Endothelial cell of umbilical vein (primary cell): ENCODE measurements at regions not wholly inside any gene's neighbourhood (a gene's known extent, or its start where the extent isn't known, plus 50 kb on each side); places are given as distances from the start of the nearest gene placed in this dataset.

Experiments used
- BruUV-seq: library from RNA; stranded (reverse); fragments of 400-500 nt; replicated peaks from 2 replicates; lab custom pipeline; 2021; lab: Mats Ljungman, UMichigan
- CTCF ChIA-PET: fragments of 300-600, 350-600 bp; sonication (Branson Sonifier 250); formaldehyde crosslinking; loops from one replicate; lab custom pipeline; 2021; ENCODE audit warnings: antibody characterized with exemption, inconsistent platforms; lab: Charles Lee
- POLR2A ChIA-PET: fragments of 300-600, 350-600 bp; sonication (Branson Sonifier 250); formaldehyde crosslinking; loops from one replicate; lab custom pipeline; 2021; ENCODE audit warnings: antibody characterized with exemption, inconsistent platforms; lab: Charles Lee
- DNase-seq: peaks from one replicate; pipeline ENCODE4 v3.0.0-alpha.2; 2011; ENCODE audit warnings: low read depth, low spot score
- FAIRE-seq: peaks from 2 replicates; lab custom pipeline; 2011; peaks lifted over from hg19 to GRCh38; lab: Jason Lieb, UNC
- H2AFZ ChIP-seq: 2 replicates; pipeline ENCODE4 v1.6.0; 2012; ENCODE audit warnings: low read depth, low read length, control low read depth, inconsistent platforms
- H3K27ac ChIP-seq: 2 replicates; pipeline ENCODE4 v1.5.1; 2011; ENCODE audit warnings: low read depth, mild to moderate bottlenecking, control low read depth, low read length, moderate library complexity; ENCODE audit not compliant: insufficient read depth
- H3K27me3 ChIP-seq, 2 experiments: 2 replicates each; pipeline versions ENCODE4 v1.6.0 to v1.6.1; 2011; ENCODE audit warnings: low read length in 2 of 2, mixed read lengths in 1 of 2; ENCODE audit not compliant: control insufficient read depth in 2 of 2, insufficient read depth in 2 of 2
- H3K36me3 ChIP-seq, 2 experiments: 2 replicates in 1 of 2; 3 replicates in 1 of 2; pipeline ENCODE4 v1.5.1; 2011; ENCODE audit warnings: low read length in 2 of 2, mild to moderate bottlenecking in 1 of 2, moderate library complexity in 1 of 2; ENCODE audit not compliant: control insufficient read depth in 2 of 2, insufficient read depth in 2 of 2; ENCODE audit errors: extremely low read depth in 1 of 2
- H3K4me1 ChIP-seq: 3 replicates; pipeline ENCODE4 v1.5.1; 2011; ENCODE audit warnings: mild to moderate bottlenecking, low read length; ENCODE audit not compliant: control insufficient read depth, insufficient read depth; ENCODE audit errors: extremely low read depth
- H3K4me2 ChIP-seq: 2 replicates; pipeline ENCODE4 v1.6.1; 2011; ENCODE audit warnings: low read length, control low read depth, mixed read lengths; ENCODE audit not compliant: insufficient read depth
- H3K4me3 ChIP-seq, 3 experiments: fragments of 200-600 bp in 1 of 3; sonication (generic), shearing (Covaris generic) in 1 of 3; replicated peaks in 1 of 3; 2 replicates each; pipeline ENCODE4 v1.5.1; 2011 to 2016; ENCODE audit warnings: control low read depth in 3 of 3, low read length in 3 of 3, mild to moderate bottlenecking in 2 of 3, inconsistent platforms in 1 of 3, low read depth in 1 of 3, moderate library complexity in 1 of 3; ENCODE audit not compliant: insufficient read depth in 1 of 3
- H3K79me2 ChIP-seq: 2 replicates; pipeline ENCODE4 v1.6.0; 2012; ENCODE audit warnings: low read length, inconsistent platforms; ENCODE audit not compliant: control insufficient read depth, insufficient read depth
- H3K9ac ChIP-seq: replicated peaks from 2 replicates; pipeline ENCODE3; 2011; ENCODE audit warnings: low read length, control low read depth; ENCODE audit not compliant: insufficient read depth; ENCODE audit errors: extremely low read depth
- H3K9me1 ChIP-seq: replicated peaks from 3 replicates; pipeline ENCODE4 v1.6.0; 2011; ENCODE audit warnings: mild to moderate bottlenecking, low read length; ENCODE audit not compliant: control insufficient read depth, insufficient read depth; ENCODE audit errors: extremely low read depth
- H3K9me3 ChIP-seq: replicated peaks from 2 replicates; pipeline ENCODE4 v1.5.1; 2012; ENCODE audit warnings: low read length, inconsistent platforms; ENCODE audit not compliant: control insufficient read depth, insufficient read depth
- H4K20me1 ChIP-seq: replicated peaks from 2 replicates; pipeline ENCODE3; 2011; ENCODE audit warnings: mild to moderate bottlenecking, low read length; ENCODE audit not compliant: control insufficient read depth, insufficient read depth; ENCODE audit errors: extremely low read depth
- EZH2 ChIP-seq: IDR thresholded peaks from 2 replicates; pipeline ENCODE4 v1.6.1; 2012; ENCODE audit warnings: borderline replicate concordance, low read depth, mild to moderate bottlenecking, moderate library complexity, low read length, inconsistent platforms; ENCODE audit not compliant: severe bottlenecking
- FOS ChIP-seq: IDR thresholded peaks from 2 replicates; pipeline ENCODE4 v1.6.1; 2011; ENCODE audit warnings: mild to moderate bottlenecking, low read length, moderate library complexity, borderline replicate concordance; ENCODE audit not compliant: insufficient read depth
- GATA2 ChIP-seq: IDR thresholded peaks from 2 replicates; pipeline ENCODE4 v1.7.0; 2011; ENCODE audit warnings: low read depth, mild to moderate bottlenecking, moderate library complexity, mixed read lengths, low read length; ENCODE audit not compliant: insufficient read length, insufficient read depth
- JUN ChIP-seq: IDR thresholded peaks from 2 replicates; pipeline ENCODE4 v1.6.1; 2011; ENCODE audit warnings: borderline replicate concordance, low read depth; ENCODE audit not compliant: insufficient read length, insufficient read depth
- MYC ChIP-seq: IDR thresholded peaks from one replicate; pipeline ENCODE4 v1.6.1; 2011; ENCODE audit warnings: mild to moderate bottlenecking, low read depth, low read length
- POLR2A ChIP-seq: IDR thresholded peaks from 2 replicates; pipeline ENCODE4 v1.6.1; 2012; ENCODE audit warnings: low read depth, mild to moderate bottlenecking, control low read depth, low read length
- POLR2AphosphoS5 ChIP-seq: IDR thresholded peaks from 2 replicates; pipeline ENCODE4 v1.6.1; 2012; ENCODE audit warnings: low read depth, mild to moderate bottlenecking, control low read depth, low read length, moderate library complexity; ENCODE audit not compliant: insufficient read depth
- dilution Hi-C: fragments of 300-500 bp; cut with MboI; formaldehyde crosslinking; loops from one replicate; pipeline ENCODE4 v1.15.0; 2019; ENCODE audit warnings: low sequenced_read_pairs; ENCODE audit not compliant: extremely low pct_ligation_motif_present
- intact Hi-C: fragments of 100-400 bp; cut with micrococcal nuclease; formaldehyde crosslinking; loops from one replicate; pipeline ENCODE4 v1.10.0; 2022
- TF ChIP-seq, protein P1 (sequence below), 2 donors: IDR thresholded peaks; 1 replicate in 1 of 2; 2 replicates in 1 of 2; pipeline ENCODE4 v1.5.1; 2011; ENCODE audit warnings: low read length in 2 of 2, mild to moderate bottlenecking in 2 of 2, moderate library complexity in 2 of 2, control low read depth in 1 of 2, inconsistent platforms in 1 of 2, low read depth in 1 of 2; ENCODE audit not compliant: insufficient read depth in 1 of 2; ENCODE audit errors: extremely low read depth in 1 of 2
- TF ChIP-seq, protein P2 (sequence below): IDR thresholded peaks from 2 replicates; pipeline ENCODE4 v1.6.1; 2011; ENCODE audit not compliant: insufficient read depth, insufficient read length

DNA sequence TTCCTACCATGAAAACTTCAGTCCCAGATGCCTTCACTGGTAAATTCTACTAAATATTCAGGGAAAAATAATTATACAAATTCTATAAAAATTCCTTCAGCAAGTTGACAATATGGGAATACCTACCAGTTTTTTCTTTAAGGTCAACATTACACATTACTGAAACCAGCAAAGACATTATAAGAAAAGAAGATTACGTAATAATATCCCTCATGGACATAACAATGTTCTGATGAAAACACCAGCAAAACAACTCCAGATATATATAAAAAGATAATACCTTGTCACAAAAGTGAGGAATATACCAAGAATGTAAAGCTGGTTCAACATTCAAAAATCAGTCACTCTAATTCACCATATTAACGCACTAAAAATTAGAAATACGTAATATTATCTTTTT is 507.9 kb downstream of the DMRTA1 start:
- H3K36me3 ChIP-seq: no peaks in the 10 kb centered on the region
- POLR2A ChIA-PET: no interaction called here
- dilution Hi-C loops: no loop called here

DNA sequence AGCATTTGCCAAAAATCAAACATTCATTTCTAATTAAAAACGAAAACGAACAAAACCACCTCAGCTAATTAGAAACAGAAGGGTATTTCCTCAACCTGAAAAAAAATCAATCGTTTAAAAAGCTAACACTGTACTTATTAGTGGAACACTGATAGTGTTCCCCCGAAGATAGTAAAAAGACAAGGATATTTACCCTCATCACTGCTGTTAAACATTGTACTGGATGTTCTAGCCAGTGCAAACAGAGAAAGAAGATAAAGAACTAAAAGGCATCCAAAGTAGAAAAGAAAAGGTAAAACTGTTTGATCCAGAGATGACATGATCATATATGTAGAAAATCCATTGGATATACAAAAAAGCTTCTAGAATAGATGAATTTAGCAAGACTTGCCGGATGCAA is 508.3 kb downstream of the DMRTA1 start:
- Histone ChIP-seq H2AFZ (no peak overlapping the region), H3K4me2 (no peak overlapping the region), H3K4me3 (no peak overlapping the region), H4K20me1 (no peaks in the 10 kb centered on the region), H3K27me3 (no peaks in the 10 kb centered on the region), H3K9me3 (no peaks in the 10 kb centered on the region), H3K36me3 (no peaks in the 10 kb centered on the region), H3K4me1 (no peaks in the 10 kb centered on the region), H3K9me1 (no peaks in the 10 kb centered on the region), H3K79me2 (no peaks in the 10 kb centered on the region), H3K9ac (no peak overlapping the region), H3K27ac (no peak overlapping the region)
- no peak for FAIRE-seq
- ChIA-PET POLR2A (no interaction called here), CTCF (no interaction called here)
- DNase-seq: no peak
- TF ChIP-seq POLR2A: no peak
- no peak for TF ChIP-seq JUN
- TF ChIP-seq, protein P1, sequence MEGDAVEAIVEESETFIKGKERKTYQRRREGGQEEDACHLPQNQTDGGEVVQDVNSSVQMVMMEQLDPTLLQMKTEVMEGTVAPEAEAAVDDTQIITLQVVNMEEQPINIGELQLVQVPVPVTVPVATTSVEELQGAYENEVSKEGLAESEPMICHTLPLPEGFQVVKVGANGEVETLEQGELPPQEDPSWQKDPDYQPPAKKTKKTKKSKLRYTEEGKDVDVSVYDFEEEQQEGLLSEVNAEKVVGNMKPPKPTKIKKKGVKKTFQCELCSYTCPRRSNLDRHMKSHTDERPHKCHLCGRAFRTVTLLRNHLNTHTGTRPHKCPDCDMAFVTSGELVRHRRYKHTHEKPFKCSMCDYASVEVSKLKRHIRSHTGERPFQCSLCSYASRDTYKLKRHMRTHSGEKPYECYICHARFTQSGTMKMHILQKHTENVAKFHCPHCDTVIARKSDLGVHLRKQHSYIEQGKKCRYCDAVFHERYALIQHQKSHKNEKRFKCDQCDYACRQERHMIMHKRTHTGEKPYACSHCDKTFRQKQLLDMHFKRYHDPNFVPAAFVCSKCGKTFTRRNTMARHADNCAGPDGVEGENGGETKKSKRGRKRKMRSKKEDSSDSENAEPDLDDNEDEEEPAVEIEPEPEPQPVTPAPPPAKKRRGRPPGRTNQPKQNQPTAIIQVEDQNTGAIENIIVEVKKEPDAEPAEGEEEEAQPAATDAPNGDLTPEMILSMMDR (IDR thresholded peaks at IDR 0.05; ENCODE audit: extremely low read depth in 1 of 2, insufficient read depth in 1 of 2, low read depth in 1 of 2, low read length in 2 of 2): no peak
- TF ChIP-seq FOS: no peak
- no peak for TF ChIP-seq EZH2
- TF ChIP-seq GATA2: no peak
- TF ChIP-seq MYC: no peak
- no peak for TF ChIP-seq POLR2AphosphoS5
- TF ChIP-seq, protein P2, sequence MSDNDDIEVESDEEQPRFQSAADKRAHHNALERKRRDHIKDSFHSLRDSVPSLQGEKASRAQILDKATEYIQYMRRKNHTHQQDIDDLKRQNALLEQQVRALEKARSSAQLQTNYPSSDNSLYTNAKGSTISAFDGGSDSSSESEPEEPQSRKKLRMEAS: no peak
- intact Hi-C loops: no loop called here
- no TSS peak for BruUV-seq
- dilution Hi-C loops: no loop called here

More for the DNA sequence above, 507.9 kb downstream of the DMRTA1 start:
- FAIRE-seq: no peak
- H3K9me3 ChIP-seq: no peaks in the 10 kb centered on the region
- H3K27me3 ChIP-seq: no peaks in the 10 kb centered on the region
- H3K4me2 ChIP-seq: no peak overlapping the region
- no peak overlapping the region for H3K9ac ChIP-seq
- no peaks in the 10 kb centered on the region for H4K20me1 ChIP-seq
- no peaks in the 10 kb centered on the region for H3K9me1 ChIP-seq
- H3K79me2 ChIP-seq: no peaks in the 10 kb centered on the region
- no peak for TF ChIP-seq MYC
- CTCF ChIA-PET: no interaction called here
- H2AFZ ChIP-seq: no peak overlapping the region
- no TSS peak for BruUV-seq
- intact Hi-C loops: no loop called here
- no peak overlapping the region for H3K4me3 ChIP-seq
- no peak for DNase-seq
- no peaks in the 10 kb centered on the region for H3K4me1 ChIP-seq
- no peak overlapping the region for H3K27ac ChIP-seq
